Left cardiac atrium (tissue), 4 donors: ENCODE measurements at regions not wholly inside any gene's neighbourhood (a gene's known extent, or its start where the extent isn't known, plus 50 kb on each side); places are given as distances from the start of the nearest gene placed in this dataset.
A peak's percentile ranks its signal among the peaks of the same experiment; 100 is the strongest.
"Not testable (repeated sequence)": the region's sequence is repeated elsewhere in the genome, so short reads cannot be mapped to it uniquely, and the experiment has no call there.

ENCODE experiments used
- ATAC-seq, 2 donors: fragments of 200-7000 bp; cut with Tn5 transposase; one replicate each; pipeline ENCODE4 v1.9.1; 2020; ENCODE audit warnings: mild to moderate bottlenecking in 2 of 2, moderate library complexity in 2 of 2
- DNase-seq: peaks from one replicate; pipeline ENCODE4 v3.0.0-alpha.2; 2020
- intact Hi-C, 2 donors: fragments of 100-400 bp; cut with DNase I; formaldehyde crosslinking; loops; one replicate each; pipeline versions ENCODE4 v1.14.1 to v1.15.1; 2022 to 2023
- donor health status: DM: no; HTN: yes; CAD: no.
- donor health status: DM: no; HTN: yes; CAD: no; lungs with severe emphysema.
- donor health status: DM: yes; HTN: yes; CAD: no.
- donor health status: Dilated cardiomyopathy.

DNA sequence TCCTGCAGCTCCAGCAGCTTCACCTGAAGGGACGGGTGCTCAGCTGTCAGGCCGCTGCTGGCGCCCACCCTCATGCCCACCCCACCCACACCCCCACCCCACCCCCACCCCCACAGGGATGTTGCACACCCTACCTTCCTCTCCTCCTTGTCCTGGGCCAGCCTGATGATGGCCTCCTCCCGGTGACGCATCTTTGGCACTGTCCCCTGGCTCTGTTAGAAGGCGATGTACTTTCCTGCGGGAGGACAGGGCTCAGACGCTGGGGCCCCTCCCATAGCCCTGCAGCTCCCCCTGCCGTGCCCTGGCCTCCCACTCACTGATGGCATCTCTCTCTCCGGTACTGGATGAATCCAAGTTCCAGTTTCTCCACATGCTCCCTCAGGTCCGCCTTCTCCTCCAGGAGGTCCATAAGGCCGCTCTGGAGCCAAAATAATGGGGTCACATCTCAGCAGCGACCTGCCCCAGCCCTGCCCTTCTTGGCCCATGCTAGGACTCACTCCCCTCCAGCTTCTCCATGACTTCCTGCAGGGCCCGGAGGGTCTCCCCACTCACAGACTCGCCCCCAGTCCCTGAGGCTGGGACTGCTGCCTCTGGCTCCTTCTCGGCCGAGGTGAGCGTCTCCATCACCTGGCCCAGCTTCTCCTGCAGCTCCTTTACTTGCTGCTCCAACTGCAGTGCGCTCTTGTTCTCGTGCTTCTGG lies 55.2 kb downstream of the GOLGA8B start:
- intact Hi-C loops, DNase-seq: not testable (repeated sequence)
- ATAC-seq: peak in 1 of 2 donors; percentile 74

DNA sequence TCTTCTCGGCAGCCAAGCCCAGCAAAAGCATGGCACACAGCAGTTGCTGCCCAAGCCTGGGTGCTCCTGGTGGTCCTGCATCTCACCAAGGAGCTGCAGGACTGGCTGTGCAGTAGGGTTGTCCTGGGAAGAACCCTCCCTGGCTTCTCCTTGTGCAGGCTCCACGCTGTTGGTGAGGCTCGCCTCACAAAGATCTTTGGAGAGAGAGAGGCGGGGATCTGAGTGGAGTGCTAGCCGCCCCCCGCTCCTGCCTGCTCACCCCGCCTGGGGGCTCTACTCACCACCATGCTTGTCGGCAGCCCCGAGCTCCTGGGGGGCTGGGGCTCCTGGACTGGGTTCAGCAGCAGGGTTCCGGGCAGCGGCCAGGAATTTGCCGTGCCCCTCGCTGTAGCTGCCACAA lies 55.8 kb downstream of the GOLGA8B start:
- ATAC-seq: peak in 1 of 2 donors; percentile 45
- intact Hi-C loops, DNase-seq: not testable (repeated sequence)

DNA sequence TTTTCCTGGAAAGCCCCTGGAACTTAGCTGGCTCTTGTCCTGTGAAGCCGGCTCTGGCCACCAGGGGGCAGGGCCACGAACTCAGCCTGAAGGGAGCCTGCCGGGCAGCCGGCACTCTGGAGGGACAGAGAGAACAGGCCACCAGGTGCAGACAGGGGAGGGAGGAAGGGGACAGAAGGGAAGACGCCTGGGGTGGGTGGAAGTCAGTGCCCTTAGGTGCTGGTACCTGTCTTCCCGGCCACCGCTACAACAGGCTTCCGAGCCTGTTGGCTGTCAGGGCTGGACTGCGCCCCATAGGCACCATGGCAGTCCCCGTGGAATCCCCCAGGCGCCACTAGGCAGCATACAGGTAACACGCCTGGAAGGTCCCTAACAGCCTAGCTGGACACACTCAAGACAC lies 59.6 kb downstream of the GOLGA8B start:
- not testable (repeated sequence) for ATAC-seq

DNA sequence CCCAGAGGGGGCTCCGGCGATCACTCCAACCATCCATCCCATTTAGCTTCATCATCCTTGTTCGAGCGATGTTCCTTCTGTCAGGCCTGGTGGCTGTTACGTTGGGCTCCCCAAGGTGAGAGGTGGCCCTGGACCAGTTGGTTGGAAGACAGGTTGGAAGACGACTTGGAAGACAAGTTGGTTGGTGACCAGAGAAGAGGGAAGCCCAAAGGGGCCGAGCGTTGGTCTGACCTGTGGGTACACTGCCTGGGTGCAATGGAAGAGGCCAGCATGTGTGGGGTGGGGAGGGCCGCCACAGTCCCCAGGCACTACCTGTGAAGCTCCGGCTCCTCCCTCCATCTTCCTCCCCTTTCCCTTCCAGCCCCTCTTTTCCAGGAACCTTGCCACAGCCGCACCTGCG lies 60.9 kb downstream of the GOLGA8B start:
- DNase-seq, ATAC-seq, intact Hi-C loops: not testable (repeated sequence)

More for the DNA sequence above, 59.6 kb downstream of the GOLGA8B start:
- intact Hi-C loops, DNase-seq: not testable (repeated sequence)

DNA sequence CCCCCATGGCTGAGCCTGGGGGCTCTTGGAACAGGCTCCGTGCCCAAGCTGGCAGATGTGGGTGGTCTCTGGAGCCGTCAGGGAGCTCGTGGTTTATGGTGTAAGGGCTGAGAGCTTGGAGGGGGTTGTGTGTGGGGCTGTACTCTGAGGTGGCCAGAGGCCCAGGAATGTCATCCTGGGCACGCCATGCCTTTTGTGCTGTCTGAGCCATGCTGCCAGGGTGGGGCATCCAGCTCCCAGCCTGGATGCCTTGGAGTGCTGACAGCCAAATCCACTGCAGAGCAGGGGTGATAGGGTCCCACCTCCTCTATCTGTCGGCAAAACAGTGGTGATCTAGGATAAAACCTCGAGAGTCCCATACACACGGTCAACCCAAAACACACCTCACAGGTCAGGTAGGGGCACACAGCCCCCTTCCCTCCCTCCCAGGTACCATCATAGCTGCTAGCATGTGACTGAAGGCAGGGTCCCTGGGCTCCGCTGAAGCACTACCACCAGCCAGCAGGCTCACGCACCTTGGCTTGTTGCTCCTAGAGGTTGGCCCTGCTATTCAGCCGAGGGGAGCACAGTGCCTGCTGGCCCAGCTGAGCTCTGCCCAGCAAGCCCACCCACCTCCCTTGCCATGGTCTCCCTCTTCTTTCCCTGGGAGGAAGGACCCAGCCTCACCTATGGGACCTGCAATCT lies 61.5 kb downstream of the GOLGA8B start:
- intact Hi-C loops, DNase-seq: not testable (repeated sequence)
- ATAC-seq: peak in 1 of 2 donors; percentile 53

DNA sequence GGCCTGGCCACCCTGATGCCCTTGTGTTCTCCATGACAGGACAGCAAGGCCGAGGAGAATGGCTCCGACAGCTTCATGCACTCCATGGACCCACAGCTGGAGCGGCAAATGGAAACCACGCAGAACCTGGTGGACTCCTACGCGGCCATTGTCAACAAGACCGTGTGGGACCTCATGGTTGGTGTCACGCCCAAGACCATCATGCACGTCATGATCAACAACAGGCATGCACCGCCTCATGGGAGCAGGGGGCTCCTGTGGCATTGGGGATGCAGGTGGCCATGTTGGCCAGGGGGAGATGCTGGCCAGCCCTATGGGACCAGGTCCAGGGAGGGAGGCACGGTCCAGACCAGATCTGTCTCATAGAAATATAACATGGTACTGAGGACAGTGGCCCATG lies 62.9 kb downstream of the GOLGA8B start:
- ATAC-seq: no peak
- intact Hi-C loops: no loop called here
- DNase-seq: no peak

DNA sequence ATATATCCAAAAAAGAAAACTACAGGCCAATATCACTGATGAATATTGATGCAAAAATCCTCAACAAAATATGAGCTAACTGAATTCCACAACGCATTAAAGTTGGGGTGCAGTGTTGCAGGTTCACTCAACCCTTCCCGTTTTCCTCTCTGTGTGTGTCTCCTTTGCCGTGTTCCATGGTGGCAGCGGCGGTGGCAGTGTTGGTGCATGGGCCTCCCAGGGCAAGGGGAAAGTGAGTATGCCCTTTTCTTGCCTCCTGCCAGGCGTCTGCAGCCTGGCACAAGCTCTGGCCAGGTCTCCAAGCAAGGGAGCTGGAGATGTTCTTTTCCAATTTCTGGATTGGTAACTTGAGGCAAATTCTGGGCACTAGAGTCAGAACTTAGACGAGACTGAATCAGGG lies 63.4 kb downstream of the GOLGA8B start:
- ATAC-seq, DNase-seq, intact Hi-C loops: not testable (repeated sequence)

DNA sequence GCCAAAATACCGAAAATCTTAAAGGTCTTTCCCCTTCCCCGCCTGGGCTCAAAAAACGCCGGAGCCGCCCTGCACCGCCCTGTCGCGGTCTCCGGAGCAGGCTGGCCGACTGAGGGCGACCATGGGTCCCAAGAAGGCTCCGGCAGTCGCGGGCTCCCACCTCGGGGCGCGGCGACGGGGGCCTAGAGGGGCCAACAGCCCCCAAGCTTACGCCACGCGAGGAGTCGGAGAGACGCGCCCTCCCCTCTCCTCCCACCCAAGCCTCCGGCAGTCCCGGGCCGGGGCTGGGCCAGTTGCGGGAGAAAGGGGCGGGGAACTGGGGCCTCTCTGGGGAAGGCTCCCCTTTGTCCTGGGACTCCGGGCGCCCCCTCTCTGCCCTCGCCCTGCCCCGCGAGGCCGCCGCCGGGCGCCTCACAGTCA lies 69.2 kb downstream of the GOLGA8B start:
- intact Hi-C loops: no loop called here
- ATAC-seq (peak; percentile 91 to 92), DNase-seq (peak; percentile 26)

DNA sequence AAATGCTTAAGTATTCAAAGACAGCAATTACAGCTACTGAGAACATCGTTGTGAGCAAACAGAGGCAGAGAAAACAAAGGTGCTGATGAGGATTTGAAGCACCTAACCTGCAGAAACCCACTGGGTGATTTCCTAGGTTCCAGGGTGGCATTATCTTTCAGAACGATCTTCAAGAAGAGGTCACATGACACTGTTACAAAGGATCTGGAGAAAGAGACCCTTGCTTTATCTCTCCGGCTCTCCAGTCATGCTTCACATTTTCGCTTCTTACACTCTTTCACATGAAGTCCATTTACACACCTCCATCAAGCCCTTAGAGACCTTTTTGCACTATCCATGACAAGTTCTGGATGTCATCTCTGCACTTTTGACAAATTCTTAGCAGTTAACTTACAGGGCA lies 70.8 kb downstream of the GOLGA8B start:
- no peak for ATAC-seq
- intact Hi-C loops: no loop called here

DNA sequence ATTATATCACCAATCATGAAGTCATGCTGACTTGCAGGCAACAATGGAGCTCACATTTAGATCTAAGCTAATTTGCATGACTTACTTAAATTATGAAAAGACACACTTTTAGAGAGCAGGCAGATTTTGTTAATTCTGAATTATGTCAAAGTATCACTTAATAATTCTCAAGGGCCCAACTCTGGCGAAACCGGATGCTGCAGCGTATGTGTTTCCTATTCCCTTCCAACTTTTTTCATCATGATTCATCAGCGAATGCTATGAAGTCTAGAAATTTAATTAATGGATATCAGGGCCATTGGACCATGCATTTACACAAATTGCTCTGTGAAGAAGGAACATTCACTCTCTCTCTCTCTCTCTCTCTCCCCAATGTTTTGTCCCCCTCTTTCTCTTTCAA lies 63.5 kb upstream of the GOLGA8A start:
- intact Hi-C loops: loop anchor here in 1 of 2 donors (10.0 kb wide), 1 partner anchor 66 kb away; the partner anchor contains the start of gene GOLGA8A
- no peak for ATAC-seq
- DNase-seq: no peak

More for the DNA sequence above, 70.8 kb downstream of the GOLGA8B start:
- no peak for DNase-seq

DNA sequence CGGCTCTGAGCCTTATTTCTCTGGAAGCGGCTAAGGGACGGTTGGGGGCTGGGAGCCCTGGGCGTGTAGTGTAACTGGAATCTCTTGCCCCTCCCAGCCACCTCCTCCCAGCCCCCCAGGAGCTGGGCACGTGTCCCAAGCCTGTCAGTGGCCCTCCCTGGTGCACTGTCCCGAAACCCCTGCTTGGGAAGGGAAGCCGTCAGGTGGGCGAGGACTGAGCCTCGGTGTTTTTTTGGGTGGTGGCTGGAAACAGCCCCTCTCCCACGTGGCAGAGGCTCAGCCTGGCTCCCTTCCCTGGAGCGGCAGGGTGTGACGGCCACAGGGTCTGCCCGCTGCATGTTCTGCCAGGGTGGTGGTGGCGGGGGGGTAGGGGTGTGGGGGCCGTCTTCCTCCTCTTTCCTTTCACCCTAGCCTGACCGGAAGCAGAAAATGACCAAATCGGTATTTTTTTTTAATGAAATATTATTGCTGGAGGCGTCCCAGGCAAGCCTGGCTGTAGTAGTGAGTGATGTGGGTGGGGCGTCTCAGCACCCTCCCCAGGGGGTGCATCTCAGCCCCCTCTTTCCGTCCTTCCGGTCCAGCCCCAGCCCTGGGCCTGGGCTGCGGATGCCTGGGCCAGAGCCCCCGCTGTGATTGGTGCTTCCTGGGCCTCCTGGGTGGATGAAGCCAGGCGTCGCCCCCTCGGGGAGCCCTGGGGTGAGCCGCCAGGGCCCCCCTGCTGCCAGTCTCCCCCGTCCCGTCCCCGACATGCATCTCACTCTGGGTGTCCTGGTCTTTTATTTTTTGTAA lies 58.8 kb upstream of the GOLGA8A start:
- ATAC-seq (peak; percentile 49 to 56), DNase-seq (no peak)
- intact Hi-C loops: no loop called here

DNA sequence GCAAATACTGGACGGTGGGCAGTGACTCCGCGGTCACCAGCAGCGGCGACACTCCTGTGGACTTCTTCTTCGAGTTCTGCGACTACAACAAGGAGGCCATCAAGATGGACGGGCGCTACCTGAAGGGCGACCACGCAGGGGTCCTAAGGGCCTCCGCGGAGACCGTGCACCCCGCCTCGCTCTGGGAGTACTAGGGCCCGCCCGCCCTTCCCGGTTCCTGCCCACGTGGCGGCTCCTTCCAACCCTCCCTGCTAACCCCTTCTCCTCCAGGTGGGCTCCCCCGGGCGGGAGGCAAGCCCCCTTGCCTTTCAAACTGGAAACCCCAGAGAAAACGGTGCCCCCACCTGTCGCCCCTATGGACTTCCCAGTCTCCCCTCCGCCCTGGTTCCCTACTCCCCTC lies 58.1 kb upstream of the GOLGA8A start:
- peak; percentile 5 to 30 for ATAC-seq
- DNase-seq, intact Hi-C loops: not testable (repeated sequence)

DNA sequence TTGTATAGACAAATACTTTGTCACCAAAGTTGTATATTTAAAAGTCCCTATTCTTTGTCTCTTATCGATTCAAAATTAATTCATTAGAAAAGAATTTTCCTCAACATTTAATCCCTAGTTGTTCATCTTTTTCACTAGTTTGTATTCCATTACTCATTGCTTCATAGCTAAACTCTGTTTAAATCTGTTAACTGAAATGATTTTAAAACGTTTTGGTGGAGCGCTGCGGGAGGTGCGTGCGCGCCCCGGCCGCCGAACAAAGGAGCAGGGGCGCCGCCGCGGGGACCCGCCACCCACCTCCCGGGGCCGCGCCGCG lies 56.4 kb upstream of the GOLGA8A start:
- no peak for ATAC-seq
- no peak for DNase-seq
- intact Hi-C loops: no loop called here

DNA sequence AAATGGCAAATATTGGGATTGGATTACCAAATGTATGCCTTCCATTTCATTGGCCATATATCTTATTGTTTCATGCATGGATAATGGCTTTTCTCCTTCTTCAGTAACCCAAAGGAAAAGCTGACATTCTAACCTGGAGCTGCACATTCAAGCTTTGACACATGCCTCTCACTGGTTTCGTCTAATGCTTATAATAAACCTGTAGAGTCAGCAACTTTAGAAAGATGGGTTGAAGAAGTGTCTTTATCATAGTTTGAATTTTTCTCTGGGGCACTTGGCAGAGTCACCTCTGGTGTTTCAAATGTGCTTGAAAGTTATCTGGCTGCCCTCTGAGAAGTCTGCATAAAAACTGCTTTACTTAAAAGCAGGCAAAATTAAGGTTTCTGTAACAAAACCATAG lies 55.4 kb upstream of the GOLGA8A start:
- intact Hi-C loops: no loop called here
- ATAC-seq: no peak
- no peak for DNase-seq

DNA sequence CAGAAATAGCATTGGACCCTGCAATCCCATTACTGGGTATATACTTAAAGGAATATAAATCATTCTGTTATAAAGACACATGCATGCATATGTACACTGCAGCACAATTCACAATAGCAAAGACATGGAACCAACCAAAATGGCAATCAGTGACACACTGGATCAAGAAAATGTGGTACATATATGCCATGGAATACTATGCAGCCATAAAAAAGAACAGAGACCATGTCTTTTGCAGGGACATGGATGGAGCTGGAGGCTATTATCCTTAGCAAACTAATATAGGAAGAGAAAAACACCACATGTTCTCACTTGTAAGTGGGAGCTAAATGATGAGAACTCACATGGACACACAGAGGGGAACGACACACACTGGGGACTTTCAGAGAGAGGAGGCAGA lies 53.9 kb upstream of the GOLGA8A start:
- intact Hi-C loops, DNase-seq: not testable (repeated sequence)

DNA sequence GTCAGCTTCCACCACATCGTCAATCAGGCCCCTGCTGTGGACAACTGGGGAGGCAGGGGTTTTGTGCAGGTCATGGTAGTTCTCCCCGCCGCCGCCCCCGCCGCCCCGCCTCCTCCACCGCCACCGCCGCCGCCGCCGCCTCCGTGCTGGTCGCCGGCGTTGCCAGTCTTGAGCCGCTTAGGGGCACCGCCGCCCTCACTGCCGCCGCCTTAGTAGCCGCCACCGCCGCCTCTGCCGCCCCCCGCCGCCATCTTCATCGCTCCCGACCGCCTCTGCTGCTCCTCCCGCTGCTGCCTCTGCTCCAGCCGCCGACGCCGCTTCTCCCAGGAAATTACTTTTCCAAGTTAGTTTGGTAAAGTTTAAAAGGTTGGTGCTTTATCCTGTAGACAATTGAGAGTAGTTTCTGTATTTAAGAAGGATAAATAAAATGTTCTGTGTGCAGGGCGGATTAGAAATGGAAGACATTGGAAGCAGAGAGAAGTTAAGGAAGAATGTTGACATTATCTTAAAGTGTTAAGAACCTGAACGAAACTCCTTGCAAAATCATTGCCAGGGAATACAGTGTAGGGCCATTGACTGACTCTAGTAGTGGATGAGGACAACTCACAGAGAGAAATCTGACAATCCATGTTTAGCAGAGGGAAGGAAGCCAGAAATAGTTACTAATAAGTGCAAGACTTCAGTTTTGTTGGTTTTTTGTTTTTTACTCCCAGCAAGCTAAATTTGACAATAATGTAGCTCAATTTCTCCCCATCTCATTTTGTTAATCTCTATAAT lies 53.0 kb upstream of the GOLGA8A start:
- intact Hi-C loops: no loop called here
- DNase-seq: no peak

More for the DNA sequence above, 53.9 kb upstream of the GOLGA8A start:
- ATAC-seq: not testable (repeated sequence)

DNA sequence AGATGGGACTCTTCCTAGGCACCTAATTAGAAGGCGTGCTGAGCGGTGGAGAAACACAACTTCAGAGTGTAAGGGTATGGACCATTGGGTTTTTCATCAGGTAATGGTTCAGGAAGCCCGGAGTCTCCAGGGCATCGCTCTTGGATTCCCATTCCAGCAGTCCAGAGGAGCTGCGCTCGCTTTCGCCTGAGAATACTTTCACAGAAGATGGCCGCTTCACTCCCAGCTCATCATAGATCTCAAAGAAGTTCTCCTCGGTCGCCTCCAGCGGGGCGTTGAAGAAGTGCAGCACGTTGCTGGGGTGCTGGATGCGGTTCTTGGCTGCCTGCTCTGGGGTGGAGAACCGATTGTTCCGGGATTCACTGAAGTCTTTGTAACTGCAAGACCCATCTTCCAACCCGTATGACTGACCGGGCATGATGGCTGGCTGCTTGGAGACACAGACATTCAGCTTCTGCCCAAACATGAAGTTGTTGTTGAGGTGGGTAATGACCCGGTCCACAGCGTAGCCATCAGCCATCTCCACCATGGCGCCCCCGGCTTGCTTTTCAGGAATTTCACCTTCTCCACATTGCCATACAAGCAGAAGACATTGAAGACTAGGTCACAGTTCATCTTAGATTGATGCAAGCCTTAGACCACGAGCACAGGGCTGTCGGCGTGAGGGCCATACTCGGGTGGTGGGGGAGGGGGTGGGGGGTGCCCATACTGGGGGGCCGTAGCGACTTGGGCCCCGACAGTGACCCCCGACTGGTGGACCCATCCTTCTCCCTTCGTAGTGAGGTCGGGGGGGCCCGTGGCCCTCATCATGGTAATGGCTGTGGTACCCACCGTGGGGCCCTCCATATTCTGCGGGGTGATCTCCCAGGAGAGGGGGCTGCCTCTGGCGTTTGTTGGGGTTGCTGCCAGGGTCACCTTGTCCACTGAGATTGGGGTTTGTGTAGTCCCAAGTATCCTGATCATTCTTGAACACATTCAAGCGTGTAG lies 51.7 kb upstream of the GOLGA8A start:
- intact Hi-C loops, DNase-seq, ATAC-seq: not testable (repeated sequence)

More for the DNA sequence above, 53.0 kb upstream of the GOLGA8A start:
- no peak for ATAC-seq
